GM18499 (cell line): ENCODE measurements at regions not wholly inside any gene's neighbourhood (a gene's known extent, or its start where the extent isn't known, plus 50 kb on each side); places are given as distances from the start of the nearest gene placed in this dataset.
"Not testable (repeated sequence)": the region's sequence is repeated elsewhere in the genome, so short reads cannot be mapped to it uniquely, and the experiment has no call there.

ENCODE experiments used
- ATAC-seq: cut with Tn5 transposase; IDR thresholded peaks from one replicate; pipeline ENCODE4 v1.9.1; 2021; ENCODE audit warnings: moderate number of reproducible peaks; ENCODE audit not compliant: insufficient read depth, unreplicated experiment

DNA sequence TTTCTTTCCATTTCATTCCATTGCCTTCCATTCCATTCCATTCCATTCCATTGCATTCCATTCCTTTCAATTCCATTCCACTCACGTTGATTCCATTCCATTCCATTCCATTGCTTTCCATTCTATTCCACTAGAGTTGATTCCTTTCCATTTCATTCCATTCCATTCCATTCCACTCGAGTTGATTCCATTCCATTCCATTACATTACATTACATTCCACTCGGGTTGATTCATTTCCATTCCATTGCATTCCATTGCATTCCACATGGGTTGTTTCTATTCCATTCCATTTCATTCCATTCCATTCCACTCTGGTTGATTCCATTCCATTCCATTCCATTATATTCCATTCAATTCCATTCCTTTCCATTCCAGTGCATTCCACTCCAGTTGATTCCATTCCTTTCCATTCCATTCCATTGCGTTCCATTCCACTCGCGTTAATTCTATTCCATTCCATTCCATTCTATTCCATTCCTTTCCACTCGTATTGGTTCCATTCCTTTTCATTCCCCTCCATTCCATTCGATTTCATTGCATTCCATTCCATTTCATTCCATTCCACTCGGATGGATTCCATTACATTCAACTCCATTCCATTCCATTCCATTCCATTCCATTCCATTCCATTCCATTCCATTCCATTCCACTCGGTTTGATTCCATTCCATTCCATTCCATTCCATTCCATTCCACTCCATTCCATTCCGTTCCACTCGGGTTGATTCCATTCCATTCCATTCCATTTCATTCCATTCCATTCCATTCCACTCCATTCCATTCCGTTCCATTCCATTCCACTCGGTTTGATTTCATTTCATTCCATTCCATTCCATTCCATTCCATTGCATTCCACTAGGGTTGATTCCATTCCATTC, 1139.1 kb downstream of the RPIA start:
- ATAC-seq, result peak; percentile 26

DNA sequence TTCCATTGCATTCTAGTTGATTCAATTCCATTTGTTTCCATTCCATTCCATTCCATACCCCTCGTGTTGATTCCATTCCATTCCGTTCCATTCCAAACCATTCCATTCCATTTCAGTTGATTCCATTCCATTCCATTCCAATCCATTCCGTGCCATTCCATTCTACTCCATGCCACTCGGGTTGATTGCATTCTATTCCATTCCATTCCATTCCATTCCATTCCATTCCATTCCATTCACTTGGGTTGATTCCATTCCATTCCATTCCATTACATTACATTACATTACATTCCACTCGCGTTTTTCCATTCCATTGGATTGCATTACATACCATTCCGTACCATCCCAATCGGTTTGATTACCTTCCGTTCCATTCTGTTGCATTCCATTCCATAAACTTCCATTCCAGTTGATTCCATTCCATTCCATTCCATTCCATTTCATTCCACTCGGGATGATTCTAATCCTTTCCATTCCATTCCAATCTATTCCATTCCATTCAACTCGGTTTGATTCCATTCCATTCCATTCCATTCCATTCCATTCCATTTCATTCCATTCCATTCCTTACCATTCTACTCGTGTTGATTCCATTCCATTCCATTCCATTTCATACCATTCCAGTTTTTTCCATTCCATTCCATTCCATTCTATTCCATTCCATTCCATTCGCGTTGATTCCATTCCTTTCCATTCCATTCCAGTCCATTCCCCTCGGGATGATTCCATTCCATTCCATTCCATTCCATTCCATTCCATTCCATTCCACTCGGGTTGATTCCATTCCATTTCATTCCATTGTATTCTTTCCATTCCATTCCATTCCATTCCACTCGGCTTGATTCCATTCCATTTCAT, 1140.4 kb downstream of the RPIA start:
- ATAC-seq, result no peak

DNA sequence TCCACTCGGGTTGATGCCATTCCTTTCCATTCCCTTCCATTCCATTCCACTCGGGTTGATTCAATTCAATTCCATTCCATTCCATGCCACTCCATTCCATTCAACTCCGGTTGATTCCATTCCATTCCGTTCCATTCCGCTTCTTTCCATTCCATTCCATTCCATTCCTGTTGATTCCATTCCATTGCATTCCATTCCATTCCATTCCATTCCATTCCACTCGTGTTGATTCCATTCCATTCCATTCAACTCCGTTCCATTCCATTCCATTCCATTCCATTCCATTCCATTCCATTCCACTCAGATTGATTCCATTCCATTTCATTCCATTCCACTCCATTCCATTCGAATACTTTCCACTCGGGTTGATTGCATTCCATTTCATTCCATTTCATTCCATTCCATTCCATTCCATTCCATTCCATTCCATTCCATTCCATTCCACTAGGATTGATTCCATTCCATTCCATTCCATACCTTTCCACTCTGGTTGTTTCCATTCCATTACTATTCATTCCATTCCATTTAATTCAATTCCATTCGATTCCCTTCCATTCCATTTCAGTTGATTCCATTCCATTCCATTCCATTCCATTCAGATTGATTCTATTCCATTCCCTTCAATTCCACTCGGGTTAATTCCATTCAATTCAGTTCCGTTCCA, 1141.8 kb downstream of the RPIA start:
- peak; percentile 39 for ATAC-seq

- no peak for ATAC-seq
These were observed 1142.3 kb downstream of the RPIA start for GRCh38 chr2:89833780-89834117.

GRCh38 chr2:89834306-89834705, 1142.8 kb downstream of the RPIA start:
- no peak for ATAC-seq

GRCh38 chr2:89836326-89836725, 1144.9 kb downstream of the RPIA start:
- peak; percentile 31 for ATAC-seq

DNA sequence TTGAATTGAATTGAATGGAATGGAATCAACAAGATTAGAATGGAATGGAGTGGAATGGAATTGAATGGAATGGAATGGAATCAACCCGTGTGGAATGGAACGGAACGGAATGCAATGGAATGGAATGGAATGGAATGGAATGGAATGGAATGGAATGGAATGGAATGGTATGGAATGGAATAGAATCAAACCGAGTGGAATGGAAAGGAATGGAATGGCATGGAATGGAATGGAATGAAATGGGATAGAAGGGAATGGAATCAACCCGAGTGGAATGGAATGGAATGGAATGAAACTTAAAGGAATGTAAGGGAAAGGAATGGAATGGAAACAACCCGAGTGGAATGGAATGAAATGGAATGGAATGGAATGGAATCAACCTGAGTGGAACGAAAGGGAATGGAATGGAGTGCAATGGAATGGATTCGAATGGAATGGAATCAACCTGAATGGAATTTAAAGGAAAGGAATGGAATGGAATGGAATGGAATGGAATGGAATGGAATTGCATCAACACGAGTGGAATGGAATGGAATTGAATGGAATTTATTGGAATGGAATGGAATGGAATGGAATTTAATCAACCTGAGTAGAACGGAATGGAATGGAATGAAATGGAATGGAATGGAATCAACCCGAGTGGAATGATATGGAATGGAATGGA, 1146.6 kb downstream of the RPIA start:
- no peak for ATAC-seq

DNA sequence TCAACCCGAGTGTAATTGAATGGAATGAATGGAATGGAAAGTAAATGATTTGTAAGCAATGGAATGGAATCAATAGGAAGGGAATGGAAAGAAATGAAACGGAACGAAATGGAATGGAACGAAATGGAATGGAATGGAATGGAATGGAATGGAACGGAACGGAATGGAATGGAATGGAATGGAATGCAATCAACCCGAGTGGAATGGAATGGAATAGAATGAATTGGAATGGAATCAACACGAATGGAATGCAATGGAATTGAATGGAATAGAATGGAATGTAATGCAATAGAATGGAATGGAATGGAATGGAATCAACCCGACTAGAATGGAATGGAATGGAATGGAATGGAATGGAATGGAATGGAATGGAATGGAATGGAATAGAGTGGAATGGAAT, 1148.7 kb downstream of the RPIA start:
- ATAC-seq, result not testable (repeated sequence)

- not testable (repeated sequence) for ATAC-seq
These were observed 1149.5 kb downstream of the RPIA start for GRCh38 chr2:89840781-89841475.

- ATAC-seq, result no peak
These were observed 1150.0 kb downstream of the RPIA start for GRCh38 chr2:89841476-89841840.

- no peak for ATAC-seq
These were observed 1150.9 kb downstream of the RPIA start for GRCh38 chr2:89842180-89842908.

GRCh38 chr2:89844221-89844943, 1152.9 kb downstream of the RPIA start:
- ATAC-seq, result no peak

GRCh38 chr2:89845532-89845931, 1154.1 kb downstream of the RPIA start:
- ATAC-seq, result no peak

- no peak for ATAC-seq
These were observed 1156.6 kb downstream of the RPIA start for GRCh38 chr2:89848114-89848513.

DNA sequence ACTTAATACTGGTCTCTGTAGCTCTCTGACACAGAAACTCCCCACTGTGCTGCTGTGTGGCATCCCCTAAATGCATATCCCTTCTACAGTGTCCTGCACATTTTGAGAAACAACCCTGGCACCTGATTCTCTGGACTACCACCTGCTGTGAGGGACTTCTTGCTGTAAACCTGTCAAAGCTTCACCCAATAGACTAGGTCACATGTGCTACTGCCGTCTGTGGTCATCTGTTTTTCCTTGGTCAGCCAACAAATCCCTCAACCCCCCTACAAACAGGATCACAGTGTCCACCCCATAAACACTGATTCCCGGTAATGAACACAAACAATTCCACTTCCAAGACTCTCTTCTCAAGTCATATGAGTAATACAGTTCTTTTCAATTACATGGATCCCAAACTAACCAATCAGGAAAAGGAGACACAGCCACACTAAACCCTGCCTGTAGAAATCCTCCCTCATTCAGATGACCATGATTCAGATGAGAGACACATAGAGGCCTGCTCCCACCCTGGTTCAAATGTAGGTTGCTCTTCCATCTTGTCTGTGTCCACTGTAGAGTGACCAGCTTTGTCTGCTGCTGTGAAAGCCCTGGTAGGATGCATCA, 1157.4 kb downstream of the RPIA start:
- ATAC-seq, result no peak

GRCh38 chr2:89849731-89850130, 1158.3 kb downstream of the RPIA start:
- no peak for ATAC-seq

DNA sequence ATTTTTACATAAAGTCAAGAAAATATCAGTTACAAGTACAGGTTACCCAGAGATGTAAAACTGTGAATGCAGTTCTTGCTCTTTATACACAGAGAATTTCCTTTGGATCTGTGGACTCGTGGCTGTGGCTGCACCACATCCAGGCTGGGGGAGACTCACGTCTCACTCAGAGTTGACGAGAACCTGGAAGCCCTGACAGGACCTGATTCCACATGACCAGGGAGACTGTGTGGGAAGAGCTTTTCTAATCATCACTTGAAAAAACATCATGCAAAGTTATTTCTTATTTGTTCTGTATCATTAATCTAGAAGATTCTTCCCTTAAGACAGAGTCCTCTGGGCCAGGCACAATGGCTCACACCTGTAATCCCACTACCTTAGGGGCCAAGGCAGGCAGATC, 1159.0 kb downstream of the RPIA start:
- ATAC-seq, result no peak

DNA sequence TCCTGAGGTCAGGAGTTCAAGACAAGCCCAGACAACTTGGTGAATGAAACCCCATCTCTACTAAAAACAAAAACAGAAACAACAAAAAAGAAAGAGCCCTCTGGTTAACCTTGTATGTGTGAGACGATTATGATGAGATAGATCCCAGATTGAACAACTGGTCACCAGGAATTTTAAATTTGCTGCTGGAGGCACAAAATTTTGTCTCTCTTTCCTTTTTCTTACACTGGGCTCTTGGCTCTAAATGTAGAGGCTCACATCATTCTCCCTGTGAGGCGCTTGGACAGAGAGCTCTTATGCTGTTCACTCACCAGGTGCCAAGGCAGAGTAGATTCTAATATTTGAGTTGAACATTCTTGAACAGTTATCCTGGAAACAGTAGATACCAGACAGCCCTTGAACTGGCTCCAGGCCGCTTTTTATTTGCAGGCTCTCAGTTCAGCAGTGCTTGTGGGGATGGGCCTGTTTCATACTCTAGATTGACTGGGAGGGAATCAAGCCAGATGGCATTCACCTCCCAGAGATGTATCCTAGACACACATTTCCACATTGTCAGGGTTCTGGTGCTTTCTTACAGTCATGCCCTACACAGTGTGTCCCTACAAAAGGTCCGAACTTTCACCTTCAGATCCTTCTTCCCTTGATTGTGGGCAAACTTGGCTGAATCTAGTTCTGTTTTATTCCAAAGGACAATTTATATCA, 1159.6 kb downstream of the RPIA start:
- ATAC-seq, result no peak
